OCI-LY3 (cell line): ENCODE measurements at regions not wholly inside any gene's neighbourhood (a gene's known extent, or its start where the extent isn't known, plus 50 kb on each side); places are given as distances from the start of the nearest gene placed in this dataset.

ENCODE experiments used
- EZH2phosphoT487 ChIP-seq: fragments of 200-600 bp; shearing (Covaris generic); IDR thresholded peaks from 2 replicates; pipeline ENCODE4 v1.6.1; 2018; ENCODE audit warnings: antibody characterized with exemption, mixed run types, low read depth
- TF ChIP-seq, protein P1 (sequence below): fragments of 200-600, 300-600 bp; sonication (generic); IDR thresholded peaks from 2 replicates; pipeline ENCODE4 v1.5.1; 2014; ENCODE audit warnings: antibody characterized with exemption, low read length, low read depth

DNA sequence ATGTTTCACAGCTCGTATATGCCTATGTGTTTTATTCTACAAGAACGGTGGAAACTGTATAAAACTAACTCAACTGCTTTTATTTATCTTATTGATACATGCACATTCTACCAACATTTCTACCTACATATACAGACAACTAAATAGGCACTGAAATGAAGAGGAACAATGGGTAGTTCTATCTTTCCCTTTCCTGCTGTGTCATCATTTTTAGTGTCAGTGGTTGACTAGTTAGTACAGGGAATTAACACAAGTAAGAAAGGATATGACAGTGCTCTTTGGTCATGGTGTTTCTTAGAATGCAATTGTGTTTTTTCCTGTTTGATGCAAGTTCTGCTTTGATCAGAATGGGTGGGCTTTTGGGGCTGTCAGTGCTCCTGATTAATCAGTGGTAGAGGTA, 293.8 kb upstream of the CTSO start:
- TF ChIP-seq, protein P1, sequence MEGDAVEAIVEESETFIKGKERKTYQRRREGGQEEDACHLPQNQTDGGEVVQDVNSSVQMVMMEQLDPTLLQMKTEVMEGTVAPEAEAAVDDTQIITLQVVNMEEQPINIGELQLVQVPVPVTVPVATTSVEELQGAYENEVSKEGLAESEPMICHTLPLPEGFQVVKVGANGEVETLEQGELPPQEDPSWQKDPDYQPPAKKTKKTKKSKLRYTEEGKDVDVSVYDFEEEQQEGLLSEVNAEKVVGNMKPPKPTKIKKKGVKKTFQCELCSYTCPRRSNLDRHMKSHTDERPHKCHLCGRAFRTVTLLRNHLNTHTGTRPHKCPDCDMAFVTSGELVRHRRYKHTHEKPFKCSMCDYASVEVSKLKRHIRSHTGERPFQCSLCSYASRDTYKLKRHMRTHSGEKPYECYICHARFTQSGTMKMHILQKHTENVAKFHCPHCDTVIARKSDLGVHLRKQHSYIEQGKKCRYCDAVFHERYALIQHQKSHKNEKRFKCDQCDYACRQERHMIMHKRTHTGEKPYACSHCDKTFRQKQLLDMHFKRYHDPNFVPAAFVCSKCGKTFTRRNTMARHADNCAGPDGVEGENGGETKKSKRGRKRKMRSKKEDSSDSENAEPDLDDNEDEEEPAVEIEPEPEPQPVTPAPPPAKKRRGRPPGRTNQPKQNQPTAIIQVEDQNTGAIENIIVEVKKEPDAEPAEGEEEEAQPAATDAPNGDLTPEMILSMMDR, result no peak
- no peak for TF ChIP-seq EZH2phosphoT487
